GM12864 (cell line): ENCODE measurements at regions not wholly inside any gene's neighbourhood (a gene's known extent, or its start where the extent isn't known, plus 50 kb on each side); places are given as distances from the start of the nearest gene placed in this dataset.

Source experiments
- DNase-seq: peaks from one replicate; pipeline ENCODE4 v3.0.0-alpha.2; 2011; ENCODE audit warnings: low read depth
- H3K4me3 ChIP-seq: 2 replicates; pipeline ENCODE4 v1.5.1; 2011; ENCODE audit warnings: mild to moderate bottlenecking, low read depth, low read length, control low read depth
- CTCF ChIP-seq: IDR thresholded peaks from 2 replicates; pipeline ENCODE4 v1.5.1; 2011; ENCODE audit warnings: low read depth, mild to moderate bottlenecking, moderate library complexity, low read length, control low read depth, inconsistent platforms; ENCODE audit errors: missing control alignments

GRCh38 chr4:129355031-129355430, 259.1 kb downstream of the C4orf33 start:
- no peak for TF ChIP-seq CTCF
- no peak overlapping the region for H3K4me3 ChIP-seq
- DNase-seq = no peak

- no peak for DNase-seq
- TF ChIP-seq CTCF = no peak
- no peak overlapping the region for H3K4me3 ChIP-seq
Observed at GRCh38 chr4:129355516-129355915, 259.6 kb downstream of the C4orf33 start.

DNA sequence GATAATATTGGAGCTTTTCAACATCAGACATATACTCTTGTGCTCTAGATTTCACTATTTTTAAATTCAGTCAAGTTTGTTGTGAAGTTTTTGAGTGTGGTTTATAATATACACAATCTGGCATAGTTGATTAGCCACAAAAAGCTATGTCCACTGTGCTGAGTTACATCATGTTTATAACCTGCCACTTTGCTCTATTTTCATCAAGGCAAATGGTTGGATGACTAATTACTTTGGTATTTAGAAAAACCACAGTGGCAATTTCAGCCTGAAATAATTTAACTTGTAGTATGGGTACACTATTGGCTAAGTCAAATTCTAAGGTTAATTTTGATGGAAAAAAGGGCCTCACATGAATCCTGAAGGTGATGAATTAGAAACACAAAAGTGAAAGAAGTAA, 262.6 kb downstream of the C4orf33 start:
- DNase-seq = no peak
- no peak overlapping the region for H3K4me3 ChIP-seq
- no peak for TF ChIP-seq CTCF

DNA sequence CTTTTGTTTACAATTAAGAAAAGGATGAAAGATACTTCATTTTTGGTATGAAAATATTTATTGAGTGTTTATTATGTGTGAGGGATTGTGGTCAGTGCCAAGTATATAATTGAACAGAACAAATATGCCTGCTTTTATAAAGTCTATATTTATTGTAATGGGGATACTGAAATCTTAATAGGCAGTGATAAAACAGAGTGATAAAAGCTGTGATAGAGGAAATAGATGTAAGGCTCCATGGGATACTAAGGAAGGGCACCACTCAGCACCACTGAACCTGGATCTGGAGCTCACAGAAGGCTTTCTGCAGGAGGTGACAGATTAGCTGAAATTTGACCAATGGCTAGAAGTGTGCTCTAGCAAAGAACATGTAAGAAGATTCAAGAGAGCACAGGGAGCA, 263.5 kb downstream of the C4orf33 start:
- no peak for TF ChIP-seq CTCF
- no peak overlapping the region for H3K4me3 ChIP-seq
- DNase-seq = no peak

DNA sequence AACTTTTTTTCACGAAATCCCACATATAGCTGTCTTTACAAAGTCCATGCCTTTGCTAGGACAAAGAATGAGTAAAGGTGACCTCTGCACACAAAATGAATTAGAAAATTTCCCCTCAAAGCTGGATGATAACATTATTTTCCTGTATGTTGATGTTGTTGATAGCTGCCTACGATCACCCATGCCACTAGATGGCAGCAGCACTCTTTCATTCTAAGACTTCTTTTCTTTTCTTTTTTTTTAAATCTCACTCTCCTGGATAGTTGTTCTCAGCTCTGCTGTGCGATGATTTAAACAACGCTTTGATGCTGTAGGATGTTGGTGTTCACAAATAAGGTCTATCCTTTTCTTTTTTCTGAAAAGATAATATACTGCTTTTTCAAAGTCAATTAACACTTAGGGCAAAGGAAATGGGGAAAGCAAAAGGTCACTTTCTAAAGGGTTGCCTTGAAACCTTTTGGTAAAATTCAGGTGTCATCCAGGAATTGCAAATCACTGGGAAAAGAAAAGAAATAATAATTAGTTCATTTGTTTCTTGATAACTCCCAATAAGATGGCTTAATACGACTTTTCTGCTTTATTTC, 266.8 kb downstream of the C4orf33 start:
- TF ChIP-seq CTCF = peak; percentile 76
- H3K4me3 ChIP-seq = no peak overlapping the region
- DNase-seq = peak; percentile 19

DNA sequence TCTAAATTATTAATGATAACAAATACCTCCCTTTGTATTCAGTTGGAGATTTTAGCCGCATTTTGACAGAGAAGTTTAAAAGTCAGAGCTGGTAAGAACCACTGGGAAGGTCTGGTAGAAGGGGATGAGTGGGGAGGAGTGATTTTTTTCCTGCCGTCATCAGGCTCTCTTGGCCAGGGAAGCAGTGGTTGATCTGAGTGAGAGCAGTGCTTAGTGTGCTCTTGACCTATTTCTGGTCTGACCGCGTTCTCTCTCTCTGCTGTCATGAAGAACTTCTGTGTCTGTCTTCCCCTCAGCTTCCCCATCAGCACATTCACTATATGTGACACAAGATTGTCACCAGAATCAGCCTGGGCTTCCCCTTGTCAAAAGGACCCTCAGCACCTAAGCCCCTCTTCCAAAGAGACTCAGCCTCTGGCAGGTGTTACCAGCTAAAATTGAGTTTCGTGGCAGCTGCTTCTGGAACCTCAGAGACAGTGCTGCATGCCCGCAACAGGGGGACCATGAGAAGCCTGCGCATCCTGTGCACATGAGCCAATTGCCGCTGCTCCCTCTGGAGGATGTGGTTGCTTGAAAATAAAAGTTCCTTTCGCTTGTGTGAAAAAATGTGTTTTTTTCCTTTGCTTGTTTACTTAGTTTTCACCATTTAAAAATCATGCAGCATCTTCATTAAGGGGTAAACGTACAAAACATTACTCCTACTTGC, 268.9 kb downstream of the C4orf33 start:
- no peak for DNase-seq
- no peak overlapping the region for H3K4me3 ChIP-seq
- no peak for TF ChIP-seq CTCF

DNA sequence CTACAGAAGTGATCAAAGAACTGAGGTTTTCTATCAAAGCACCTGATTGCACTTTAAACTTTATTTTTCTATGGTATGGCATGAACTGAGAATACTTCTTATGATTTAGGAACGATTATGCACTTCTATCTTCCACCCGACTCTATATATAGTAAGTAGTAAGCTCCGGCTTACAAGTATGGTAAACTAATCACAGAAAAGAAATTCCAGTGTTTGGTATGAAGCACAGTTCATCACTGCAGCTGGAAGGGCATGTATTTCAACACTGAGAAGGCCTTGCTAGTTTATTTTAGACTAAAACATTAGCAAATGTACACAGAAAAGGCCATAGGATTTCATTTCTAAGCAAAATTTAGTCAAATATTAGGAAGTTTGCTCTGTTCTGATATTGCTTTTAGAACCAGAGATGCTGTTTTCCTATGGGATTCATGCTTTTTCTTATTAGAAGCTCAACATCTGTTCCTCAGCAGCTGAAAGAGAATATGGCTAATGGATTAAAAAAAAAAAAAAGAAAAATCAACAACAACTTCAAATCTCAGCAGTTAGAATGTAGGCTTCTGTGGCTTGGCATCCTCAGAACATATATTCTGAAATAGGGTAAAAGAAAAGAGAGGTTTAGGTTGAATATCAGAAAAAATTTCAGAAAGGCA, 273.5 kb downstream of the C4orf33 start:
- no peak for DNase-seq
- TF ChIP-seq CTCF = no peak
- no peak overlapping the region for H3K4me3 ChIP-seq
